Stimulated activated CD4-positive, alpha-beta T cell treated with anti-CD3 and anti-CD28 coated beads, Interleukin-15, amount 100 ng/mL, for 48 hours (primary cell): ENCODE measurements at regions not wholly inside any gene's neighbourhood (a gene's known extent, or its start where the extent isn't known, plus 50 kb on each side); places are given as distances from the start of the nearest gene placed in this dataset.

ENCODE experiments used
- DNase-seq, 2 donors: peaks; one replicate each; pipeline ENCODE4 v3.0.0-alpha.2; 2020; ENCODE audit warnings: low read depth in 2 of 2

DNA sequence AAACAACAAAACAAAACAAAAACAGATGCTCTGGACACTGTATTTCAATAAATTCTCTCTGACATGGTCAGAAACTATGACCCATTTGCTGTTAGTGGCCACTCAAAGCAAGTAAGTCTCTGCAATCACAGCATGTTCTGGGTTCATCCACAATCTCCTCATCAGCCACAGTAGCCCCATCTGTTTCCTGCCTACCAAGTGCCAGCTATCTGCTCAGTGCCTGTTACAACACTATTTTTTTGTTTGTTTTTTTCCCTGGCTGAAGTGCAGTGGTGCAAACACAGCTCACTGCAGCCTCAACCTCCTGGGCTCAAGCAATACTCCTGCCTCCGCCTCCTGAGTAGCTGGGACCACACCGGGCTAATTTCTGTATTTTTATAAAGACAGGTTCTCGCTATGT lies 137.9 kb downstream of the SOX9 start:
- no peak for DNase-seq

DNA sequence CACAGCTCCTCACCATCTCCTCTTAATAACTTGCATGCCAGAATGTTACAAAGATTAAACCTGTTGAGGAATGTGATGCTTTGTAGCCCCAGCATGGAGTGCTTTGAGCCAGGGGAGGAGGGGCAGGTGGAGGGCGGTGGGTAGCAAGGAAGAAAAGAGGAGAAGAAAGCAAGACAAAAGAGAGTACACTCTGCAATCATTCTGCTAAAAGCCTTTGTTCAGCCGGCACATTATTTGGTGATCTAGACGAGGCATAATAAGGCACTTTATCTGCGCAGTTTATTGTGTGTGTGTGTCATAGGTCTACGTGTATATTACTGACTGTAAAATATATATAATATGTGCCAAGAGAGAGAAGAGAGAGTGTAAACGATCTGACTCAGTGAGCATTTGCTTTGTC lies 139.1 kb downstream of the SOX9 start:
- no peak for DNase-seq

DNA sequence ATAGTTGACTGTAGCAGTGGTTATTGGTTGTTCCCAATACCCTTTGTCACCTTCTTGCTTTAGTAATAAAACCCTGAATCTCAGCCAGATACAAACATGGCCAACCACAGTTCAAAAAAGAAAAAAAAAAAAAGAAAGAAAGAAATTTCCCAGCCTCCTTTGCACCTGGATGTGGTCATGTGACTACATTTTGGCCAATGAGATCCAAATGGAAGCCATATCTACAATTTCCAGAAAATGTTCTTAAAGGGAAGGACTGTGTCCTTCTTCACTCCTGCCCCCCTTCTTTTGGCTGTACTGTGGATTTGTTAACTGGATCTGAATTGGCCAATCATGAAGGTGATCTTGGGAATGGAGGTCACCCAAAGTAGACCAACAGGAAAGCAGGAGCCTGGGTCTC lies 141.9 kb downstream of the SOX9 start:
- DNase-seq, result no peak

DNA sequence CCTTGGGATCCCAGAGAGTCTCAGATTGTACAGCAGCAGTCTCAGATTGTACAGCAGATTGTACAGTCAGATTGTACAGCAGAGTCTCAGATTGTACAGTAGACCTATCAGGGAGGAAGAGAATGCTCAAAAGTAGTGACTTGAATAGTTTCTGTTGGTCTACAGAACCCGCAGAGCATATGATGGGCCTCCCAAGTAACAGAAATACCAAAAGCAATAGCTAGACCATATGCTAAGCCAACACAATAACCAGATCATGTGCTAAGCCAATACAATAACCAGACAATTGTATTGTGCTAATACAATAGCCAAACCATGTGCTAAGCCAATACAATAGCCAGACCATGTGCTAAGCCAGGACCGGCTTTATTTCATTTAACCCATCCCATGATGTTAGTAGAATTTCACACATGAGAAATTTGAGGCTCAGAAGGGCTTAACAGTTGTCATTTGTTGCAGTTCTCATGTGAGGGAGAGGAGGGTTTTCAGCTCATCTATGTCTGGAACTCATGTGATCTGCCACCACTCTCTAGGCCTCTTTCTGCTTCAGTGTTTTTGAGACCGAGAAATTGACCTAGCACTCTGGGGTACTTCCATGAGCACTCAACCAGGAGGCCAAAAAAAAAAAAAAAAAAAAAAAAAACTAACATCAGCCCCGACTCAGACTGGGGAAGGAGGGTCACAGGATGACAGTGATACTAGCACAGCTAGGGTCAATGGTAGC lies 144.0 kb downstream of the SOX9 start:
- DNase-seq, result no peak

DNA sequence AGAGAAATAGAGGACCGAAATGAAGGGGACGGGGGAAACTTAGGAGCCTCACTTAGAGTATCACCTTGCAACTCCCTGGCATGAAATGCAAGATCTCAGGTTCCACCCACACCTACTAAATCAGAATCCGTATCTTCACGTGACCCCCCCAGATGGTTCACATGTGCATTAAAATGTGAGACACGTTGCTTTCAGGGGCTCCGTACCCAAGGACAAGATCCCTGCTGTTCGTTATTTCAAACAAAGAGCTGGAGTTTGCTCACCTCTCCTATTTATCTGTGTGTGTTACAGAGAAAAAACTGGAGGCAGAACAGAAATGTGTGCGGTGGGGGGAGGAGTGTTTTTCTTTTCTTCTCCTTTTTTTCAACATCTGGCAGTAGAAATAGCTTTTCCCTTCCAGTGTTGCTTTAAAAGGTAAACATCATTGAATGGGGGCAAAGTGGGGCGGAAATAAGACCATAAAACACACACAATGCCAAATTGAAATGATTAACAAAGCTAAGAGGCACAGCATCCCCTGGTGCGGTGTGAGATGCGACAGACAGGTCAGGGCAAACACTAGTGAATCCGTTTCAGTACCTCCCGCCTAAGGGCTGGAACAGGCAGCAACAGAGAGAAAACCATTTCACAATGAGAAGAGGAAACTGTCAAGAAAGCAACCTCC lies 145.4 kb downstream of the SOX9 start:
- DNase-seq, result no peak

DNA sequence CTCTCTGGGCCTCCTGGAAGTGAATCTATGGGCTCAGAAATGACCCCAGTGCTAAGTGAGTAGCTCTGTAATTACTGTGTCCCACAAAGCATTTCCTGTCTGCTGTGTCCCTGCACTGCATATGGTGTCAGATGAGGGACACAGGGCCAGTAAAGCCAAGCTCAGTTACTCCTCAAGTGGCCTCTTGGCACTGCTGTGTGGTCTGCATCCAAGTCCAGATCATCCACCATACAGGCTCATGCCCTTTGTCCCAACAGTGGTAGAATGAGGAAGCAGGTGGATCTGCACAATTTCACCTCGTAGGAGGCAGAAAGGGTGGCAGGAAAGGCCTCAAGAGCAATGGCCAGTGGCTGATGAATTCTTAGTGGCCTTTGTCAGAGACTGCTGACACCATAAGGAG lies 146.8 kb downstream of the SOX9 start:
- no peak for DNase-seq

DNA sequence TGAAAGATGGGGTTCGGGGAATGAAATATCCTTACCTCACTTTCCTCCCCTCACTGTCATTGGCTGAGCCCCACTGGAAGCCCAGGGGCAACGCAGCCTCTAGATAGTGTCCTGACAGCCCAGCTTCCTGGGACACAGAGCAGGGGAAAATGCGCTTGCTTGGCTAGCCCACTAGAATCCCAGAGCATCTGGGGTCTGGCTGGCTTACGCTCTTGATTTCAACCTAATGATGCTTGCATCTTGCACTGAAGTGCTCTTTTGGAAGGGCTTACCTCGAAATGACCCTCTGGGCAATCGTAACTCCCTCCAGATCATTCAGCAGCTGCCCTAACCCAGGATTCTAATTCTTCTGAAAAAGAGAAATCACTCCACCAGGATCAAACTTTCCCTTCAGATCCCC lies 147.6 kb downstream of the SOX9 start:
- DNase-seq, result no peak

DNA sequence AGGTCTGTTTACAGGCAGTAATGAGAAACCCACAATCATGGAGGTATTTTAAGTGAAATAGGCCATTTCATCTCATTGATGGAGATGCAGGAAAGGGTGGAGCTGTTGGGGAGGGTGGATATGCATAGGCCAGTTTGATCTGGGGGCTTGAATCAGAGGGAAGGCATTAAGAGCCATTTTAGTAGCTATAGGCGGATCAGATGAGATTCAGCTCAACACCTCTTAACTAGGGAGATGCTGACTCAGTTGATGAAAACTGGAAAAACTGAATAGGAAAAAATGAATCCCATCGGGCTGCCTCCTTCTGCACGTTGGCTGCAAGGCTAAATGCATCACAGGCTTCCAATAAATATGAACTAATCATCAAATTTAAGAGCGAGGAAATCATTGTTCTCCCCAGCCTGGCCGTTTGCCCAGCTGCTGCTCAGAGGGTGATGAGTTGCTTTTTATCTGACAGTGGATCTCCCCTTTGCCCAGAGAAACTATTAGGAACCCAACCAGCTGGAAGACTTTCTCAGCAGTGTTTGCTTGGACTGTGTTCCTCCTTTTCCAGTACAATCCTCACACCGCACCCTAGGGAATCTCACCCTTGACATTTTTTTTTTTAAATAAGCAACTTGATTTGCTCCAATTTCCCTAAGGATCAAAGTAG lies 149.6 kb downstream of the SOX9 start:
- no peak for DNase-seq

DNA sequence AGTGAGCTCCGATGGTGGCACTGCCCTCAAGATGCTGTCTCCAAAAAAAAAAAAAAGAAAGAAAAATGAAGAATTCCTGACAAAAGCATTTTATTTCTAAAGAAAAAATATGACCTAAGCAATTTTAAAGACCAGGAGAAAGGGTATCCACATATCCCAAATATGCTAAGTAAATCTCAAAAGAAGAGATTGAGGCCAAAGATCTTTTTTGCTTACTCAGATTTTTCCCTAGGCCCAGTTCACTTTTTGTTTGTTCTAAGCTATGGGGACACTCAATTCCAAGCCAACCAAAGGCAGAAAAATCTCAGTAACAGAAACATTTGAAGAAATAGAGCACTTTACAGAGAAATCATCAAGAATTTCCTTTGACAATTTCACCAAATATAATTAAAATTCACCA lies 150.8 kb downstream of the SOX9 start:
- DNase-seq, result no peak

DNA sequence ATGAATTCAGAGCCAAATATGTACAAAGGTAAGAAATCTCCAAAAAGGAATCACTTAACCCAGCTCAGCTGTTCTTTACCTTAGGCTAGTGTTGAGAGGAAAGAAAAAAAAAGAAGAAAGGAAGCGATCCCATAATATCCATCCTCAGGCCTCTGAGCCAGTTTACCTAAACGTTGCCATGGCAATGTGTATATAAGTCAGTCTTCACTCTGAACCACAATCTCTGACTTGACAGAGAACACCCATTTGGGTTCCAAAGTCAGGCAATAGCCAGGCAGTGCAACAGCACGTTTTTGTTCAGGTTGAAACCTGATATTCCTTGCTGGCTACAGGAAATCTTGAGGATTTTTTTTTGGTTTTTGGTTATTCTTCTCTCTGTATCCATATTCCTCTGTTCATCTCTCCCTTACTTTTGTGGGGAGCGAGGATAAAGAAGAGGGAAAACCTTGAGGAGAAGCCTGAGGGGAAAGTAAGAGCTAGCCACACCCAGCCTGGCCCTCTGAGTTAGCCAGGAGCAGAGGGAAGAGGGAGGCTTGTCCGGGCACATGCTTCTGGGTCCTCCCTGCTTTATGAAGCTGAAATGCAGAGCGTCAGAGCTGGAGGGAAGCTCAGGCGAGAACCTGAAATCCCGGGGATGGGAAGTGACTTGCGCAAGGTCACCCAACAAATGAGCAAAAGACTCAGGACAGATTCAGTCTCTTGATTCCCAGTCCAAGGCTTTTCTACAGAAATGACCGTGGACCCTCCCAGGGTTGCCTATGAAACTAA lies 152.7 kb downstream of the SOX9 start:
- DNase-seq, result no peak

DNA sequence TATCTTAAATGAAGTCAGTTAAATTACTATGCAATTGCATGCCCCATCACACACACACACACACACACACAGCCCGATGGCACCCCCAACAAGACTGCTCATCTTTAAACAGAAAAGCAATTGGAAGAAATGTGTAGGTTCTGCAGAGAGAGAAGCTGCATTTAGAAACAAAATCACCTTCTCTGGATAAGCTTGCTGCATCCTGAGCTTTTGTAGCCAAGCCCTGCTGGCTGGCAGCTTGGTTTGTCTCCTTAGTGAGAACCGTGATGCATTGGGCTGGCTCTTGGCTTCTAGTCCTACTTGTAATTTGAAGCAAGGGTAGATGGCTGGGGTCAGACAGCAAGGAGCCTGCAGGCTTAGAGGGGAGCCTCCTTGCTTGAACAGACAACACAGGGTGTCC lies 153.8 kb downstream of the SOX9 start:
- DNase-seq, result no peak

DNA sequence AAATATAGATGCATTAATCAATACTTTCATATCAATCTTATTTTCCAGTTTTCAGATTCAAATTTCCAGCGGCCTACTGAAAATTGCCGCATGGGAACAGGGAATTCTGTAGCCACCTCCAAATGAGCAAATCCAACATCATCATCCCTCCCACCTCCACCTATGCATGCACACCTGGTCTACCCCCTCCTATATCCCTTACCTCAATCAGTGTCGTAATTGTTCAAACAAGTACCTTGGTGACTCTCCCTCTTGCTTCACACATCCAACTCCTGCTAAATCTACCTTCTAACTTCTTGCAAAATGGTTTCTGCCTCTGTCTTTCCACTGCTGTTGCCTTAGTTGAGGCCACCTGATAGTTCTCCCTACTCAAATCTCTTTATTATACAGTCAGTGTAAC lies 160.1 kb downstream of the SOX9 start:
- no peak for DNase-seq

DNA sequence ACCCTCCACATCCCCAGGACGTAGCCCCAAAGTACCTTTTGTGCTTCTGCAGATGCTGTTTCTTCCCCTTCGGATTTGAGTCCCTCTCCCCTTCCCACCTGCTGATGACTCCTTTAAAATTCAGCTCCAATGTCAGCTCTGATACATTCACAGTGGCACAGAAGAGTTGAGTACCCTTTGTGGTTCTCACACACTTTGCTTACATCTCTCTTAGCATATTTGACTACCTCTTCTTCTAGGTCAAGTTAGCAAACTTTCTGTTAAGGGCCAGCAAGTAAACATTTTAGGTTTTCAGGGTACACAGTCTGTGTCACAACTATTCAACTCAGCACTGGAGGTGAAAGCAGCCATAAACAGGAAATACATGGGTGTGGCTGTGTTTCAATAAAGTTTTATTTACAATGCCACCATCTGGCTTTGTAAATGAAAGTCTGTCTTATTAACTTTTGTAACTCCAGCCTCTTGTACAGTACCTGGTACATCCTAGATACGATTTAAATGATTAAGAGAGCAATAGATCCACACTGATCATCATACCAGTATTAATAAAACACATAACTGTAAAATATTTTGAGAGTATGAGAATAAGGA lies 161.7 kb downstream of the SOX9 start:
- DNase-seq, result no peak

DNA sequence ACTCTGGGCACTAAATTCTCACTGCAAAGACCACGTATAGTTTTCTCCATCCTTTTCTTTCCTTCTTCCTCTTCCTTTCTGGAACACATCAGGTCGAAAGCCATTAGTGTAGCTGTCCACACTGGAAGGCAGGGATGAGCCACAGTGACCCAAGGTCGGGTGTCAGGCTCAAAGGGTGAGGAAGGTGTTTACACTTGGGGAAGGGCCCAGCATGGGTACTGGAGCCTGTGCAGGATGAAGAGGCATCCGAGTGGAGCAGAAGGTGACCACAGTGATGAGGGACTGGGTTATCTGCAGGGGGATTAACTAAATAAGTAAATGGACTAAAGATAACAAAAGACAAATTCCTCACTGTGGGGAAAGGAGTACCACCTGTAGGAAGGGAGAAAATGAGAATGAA lies 164.0 kb downstream of the SOX9 start:
- no peak for DNase-seq

DNA sequence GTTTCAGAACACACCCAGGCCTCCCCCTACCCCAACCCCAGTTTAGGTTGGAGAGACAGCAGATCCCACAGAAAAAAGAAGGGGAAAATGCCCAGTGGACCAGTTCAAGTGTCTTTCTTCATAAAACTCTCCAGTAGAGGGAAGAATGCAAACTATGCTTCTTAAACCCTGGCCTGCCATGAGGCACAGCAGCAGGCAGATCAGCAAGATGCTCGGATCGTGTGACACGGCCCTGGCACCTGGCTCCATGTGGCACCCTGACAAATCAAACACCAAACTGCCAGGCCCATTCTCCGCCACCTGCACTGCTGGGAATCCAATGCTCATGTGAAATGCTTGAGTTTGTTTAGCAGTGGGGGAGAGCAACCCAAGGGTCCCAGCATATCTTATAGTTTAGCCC lies 166.8 kb downstream of the SOX9 start:
- DNase-seq, result no peak

DNA sequence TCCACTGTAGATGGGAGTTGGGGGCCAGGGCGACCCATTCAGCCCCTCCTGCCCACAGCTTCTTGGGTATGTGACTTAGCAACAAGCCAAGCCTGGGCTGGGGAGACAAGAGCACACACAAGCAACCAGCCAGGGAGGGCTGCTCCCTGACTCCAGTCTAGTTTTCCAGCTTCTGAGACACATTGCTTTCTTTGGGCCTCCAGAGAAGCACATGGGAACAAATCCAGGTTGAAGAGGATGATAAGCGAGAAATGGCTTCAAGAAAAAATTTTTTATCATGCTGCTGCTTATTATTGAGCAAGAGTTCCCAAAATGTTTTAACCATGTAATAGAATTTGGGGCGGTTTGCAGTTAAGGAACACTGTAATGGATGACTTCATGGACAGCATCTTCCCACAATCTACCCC lies 173.7 kb downstream of the SOX9 start:
- DNase-seq, result no peak

DNA sequence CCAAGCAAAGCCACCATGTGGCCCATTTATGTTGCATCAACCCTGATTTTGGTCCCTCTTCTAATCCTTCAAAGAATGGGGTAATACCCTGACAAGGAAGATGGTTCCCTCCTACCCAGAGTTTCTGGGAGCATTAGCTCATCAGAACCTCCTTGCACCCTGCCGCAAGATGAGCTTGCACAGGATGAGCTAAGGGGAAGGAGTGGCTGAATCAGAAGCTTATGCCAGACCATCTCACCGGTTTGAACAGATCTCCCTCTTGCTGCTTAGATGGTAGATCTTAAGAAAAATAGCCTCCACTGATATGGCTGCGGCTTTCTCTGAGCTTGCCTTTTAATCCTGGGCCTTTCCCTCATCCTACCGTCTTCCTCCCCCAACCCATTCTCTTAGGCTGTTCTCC lies 175.1 kb downstream of the SOX9 start:
- DNase-seq, result no peak

DNA sequence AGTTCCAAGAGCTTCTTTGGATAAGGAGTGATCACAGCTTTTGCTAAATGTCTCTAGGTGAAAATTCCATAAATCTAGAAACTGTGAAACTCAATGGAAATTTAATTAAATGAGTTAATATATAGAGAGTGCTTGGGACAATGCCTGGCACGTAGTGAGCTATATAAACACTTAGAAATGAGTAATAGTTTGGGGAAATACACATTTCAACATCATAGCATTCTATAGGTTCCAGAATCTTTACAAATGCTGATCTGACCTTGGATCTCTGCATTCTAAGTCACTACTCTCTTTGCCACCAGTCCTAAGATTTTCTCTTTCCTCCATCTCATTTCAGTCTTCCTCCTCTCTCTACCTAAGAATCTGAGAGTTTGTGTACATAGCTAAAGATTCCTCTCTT lies 175.6 kb downstream of the SOX9 start:
- no peak for DNase-seq

DNA sequence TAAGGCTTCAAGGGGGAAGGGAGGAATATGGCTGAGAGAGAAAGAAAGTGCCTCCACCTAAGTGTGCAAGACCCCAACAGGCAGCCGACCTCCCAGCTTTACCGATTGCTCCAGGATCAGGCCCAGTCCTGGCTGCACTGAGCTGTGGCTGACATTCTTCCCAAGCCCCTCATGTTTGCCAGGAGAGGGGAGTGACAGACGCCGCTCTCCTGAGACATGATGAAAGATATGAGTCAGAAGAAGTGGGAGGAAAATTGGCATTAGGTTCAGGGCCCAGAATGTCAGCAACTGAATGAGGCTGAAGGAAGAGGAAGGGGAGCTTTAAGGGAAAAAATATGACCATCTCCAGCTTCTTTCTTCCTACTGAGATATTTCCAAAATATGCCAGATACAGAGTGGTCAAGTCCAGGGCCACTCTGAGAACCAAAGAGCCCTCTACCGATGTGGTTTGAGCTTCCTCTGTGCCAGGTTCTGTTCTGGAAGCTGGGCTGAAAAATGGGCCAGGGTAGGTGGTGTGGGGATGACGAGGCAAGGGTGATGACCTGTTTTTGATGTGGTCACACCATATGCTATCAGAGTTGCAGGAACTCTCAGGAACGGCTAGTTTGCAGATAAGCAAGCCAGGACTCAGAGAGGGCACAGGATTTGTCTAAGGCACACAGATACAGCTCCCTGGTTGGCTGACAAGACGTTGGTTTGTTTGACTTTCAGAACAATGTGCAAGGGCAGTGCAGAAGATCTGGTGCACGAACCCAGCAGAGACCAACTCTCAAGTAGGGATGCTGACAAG lies 176.7 kb downstream of the SOX9 start:
- no peak for DNase-seq

DNA sequence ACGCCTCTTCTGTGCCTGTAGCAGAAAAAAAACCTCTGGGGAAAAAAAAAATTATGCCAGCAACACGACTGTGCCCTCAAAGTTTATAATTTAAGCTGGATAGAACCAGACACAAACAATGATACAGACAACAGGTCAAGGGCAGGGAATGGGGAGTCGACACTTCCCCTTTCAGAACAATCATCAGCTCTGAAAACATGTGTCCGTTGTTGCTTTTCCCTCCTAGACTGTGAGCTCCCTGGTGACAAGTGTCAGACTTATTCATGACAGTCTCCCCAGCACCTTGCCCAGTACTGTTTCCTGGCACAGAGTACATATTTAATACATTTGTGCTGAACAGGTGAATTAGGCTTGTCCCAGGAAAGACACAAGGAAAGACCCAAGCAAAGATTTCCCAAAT lies 178.3 kb downstream of the SOX9 start:
- no peak for DNase-seq

DNA sequence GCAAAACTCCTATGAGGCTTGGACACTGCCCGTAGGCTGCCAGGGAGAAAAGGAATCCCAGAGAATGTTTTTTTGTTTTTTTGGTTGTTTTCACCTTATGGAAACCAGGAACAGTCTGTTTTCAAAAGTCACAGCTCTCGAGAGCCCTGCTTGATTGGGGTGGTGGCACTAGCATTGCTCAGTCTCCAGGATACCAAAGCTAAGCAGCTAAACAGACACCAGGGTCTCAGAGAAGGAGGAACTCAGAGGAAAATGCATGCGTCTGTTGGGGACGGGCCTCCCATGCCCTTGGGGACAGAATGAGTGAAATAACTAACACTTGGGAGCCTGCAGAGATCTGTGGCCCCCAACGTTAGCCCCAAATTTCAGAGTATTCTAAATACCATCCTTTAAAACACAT lies 178.8 kb downstream of the SOX9 start:
- no peak for DNase-seq
